MM.1S (cell line): ENCODE measurements at regions not wholly inside any gene's neighbourhood (a gene's known extent, or its start where the extent isn't known, plus 50 kb on each side); places are given as distances from the start of the nearest gene placed in this dataset.
"Not testable (repeated sequence)": the region's sequence is repeated elsewhere in the genome, so short reads cannot be mapped to it uniquely, and the experiment has no call there.

Experiments used
- DNase-seq: peaks from one replicate; pipeline ENCODE4 v3.0.0-alpha.2; 2015
- H2AFZ ChIP-seq: fragments of 300-600 bp; sonication (generic); 2 replicates; pipeline ENCODE4 v1.6.0; 2016; ENCODE audit warnings: antibody characterized with exemption, low read length
- H3F3A ChIP-seq: fragments of 300-600 bp; sonication (generic); 2 replicates; pipeline ENCODE4 v1.6.1; 2016; ENCODE audit warnings: mild to moderate bottlenecking, antibody characterized with exemption, low read length, moderate library complexity, mixed read lengths; ENCODE audit not compliant: insufficient read depth
- H3K27ac ChIP-seq: fragments of 300-600 bp; sonication (generic); 2 replicates; pipeline ENCODE4 v1.5.1; 2016; ENCODE audit warnings: mild to moderate bottlenecking, low read length
- H3K27me3 ChIP-seq: fragments of 300-600 bp; sonication (generic); replicated peaks from 2 replicates; pipeline ENCODE4 v1.6.0; 2016; ENCODE audit warnings: low read length; ENCODE audit not compliant: insufficient read depth
- H3K36me3 ChIP-seq: fragments of 300-600 bp; sonication (generic); replicated peaks from 2 replicates; pipeline ENCODE4 v1.6.1; 2016; ENCODE audit warnings: mild to moderate bottlenecking, low read length, mixed read lengths; ENCODE audit not compliant: insufficient read depth
- H3K4me1 ChIP-seq: fragments of 300-600 bp; sonication (generic); 2 replicates; pipeline ENCODE4 v1.6.1; 2016; ENCODE audit warnings: low read length, mixed read lengths
- H3K4me2 ChIP-seq: fragments of 300-600 bp; sonication (generic); 2 replicates; pipeline ENCODE4 v1.6.0; 2016; ENCODE audit warnings: low read depth, low read length
- H3K4me3 ChIP-seq: fragments of 300-600 bp; sonication (generic); 2 replicates; pipeline ENCODE4 v1.5.1; 2016; ENCODE audit warnings: low read length, mixed read lengths
- H3K79me2 ChIP-seq: fragments of 300-600 bp; sonication (generic); 2 replicates; pipeline ENCODE4 v1.6.1; 2016; ENCODE audit warnings: mixed run types, low read length, mixed read lengths
- H3K9ac ChIP-seq: fragments of 300-600 bp; sonication (generic); 2 replicates; pipeline ENCODE4 v1.6.1; 2016; ENCODE audit warnings: low read length, mixed read lengths
- H3K9me2 ChIP-seq: fragments of 300-600 bp; sonication (generic); replicated peaks from 2 replicates; pipeline ENCODE4 v1.6.1; 2016; ENCODE audit warnings: mild to moderate bottlenecking, low read length, mixed read lengths; ENCODE audit not compliant: insufficient read depth
- H3K9me3 ChIP-seq: fragments of 300-600 bp; sonication (generic); replicated peaks from 2 replicates; pipeline ENCODE4 v1.6.1; 2016; ENCODE audit warnings: mild to moderate bottlenecking, low read length, mixed read lengths; ENCODE audit not compliant: insufficient read depth
- H4K20me1 ChIP-seq: fragments of 300-600 bp; sonication (generic); 2 replicates; pipeline ENCODE4 v1.6.1; 2016; ENCODE audit warnings: mild to moderate bottlenecking, low read length, moderate library complexity, mixed read lengths; ENCODE audit not compliant: insufficient read depth
- EZH2 ChIP-seq: fragments of 300-600 bp; sonication (generic); optimal IDR thresholded peaks from 2 replicates; pipeline ENCODE3; 2017; ENCODE audit warnings: low read depth, mild to moderate bottlenecking, antibody characterized with exemption, low read length, mixed read lengths
- EZH2phosphoT487 ChIP-seq: fragments of 300-600 bp; sonication (generic); IDR thresholded peaks from 2 replicates; pipeline ENCODE4 v1.6.1; 2018; ENCODE audit warnings: antibody characterized with exemption, low read length
- TF ChIP-seq, protein P1 (sequence below): fragments of 300-600 bp; sonication (generic); IDR thresholded peaks from 2 replicates; pipeline ENCODE4 v1.5.1; 2016; ENCODE audit warnings: antibody characterized with exemption, low read length, mixed read lengths

DNA sequence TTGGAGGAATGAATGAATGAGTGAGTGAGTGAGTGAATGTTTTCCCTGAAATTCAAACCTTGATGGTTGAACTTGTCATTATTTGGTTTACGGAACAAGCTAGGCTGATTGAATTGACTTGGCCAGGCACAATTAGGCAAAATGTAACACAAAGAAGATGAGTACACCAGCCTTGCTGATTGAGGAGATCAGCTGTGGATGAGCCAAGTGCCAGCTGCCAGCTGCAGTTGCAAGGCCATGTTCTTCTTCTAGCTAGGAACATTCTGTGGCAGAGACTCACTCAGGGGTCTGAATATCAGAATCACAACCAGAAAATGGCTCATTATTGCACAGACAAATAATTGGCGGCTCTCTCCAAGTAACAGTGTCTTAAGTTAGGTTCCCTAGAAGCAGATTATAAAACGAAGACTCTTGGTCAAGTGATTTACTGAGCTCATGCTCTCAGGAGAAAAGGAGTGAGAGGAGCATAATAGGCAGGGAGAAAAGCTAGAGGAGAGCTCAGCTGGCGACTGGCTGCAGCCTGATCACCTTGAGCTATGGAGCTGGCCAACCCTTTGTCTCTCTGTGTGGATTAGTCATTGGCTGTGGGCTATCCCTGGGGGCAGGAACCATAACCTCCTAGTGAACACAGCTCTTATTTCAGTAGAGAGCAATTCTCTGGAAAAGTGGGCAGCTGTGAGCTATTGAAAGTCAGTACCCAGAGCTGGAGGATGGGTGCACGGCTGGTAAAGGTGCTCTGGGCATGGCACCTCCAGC is 225.3 kb upstream of the SERP2 start:
- H3K27me3 ChIP-seq: no peaks in the 10 kb centered on the region
- H3K9me2 ChIP-seq: no peaks in the 10 kb centered on the region
- H3K4me1 ChIP-seq: 0 out of 2 replicates have a peak, but pooled peaks cover 7% of the 10 kb centered on the region
- TF ChIP-seq EZH2 (no peak), EZH2phosphoT487 (no peak)
- TF ChIP-seq, protein P1, sequence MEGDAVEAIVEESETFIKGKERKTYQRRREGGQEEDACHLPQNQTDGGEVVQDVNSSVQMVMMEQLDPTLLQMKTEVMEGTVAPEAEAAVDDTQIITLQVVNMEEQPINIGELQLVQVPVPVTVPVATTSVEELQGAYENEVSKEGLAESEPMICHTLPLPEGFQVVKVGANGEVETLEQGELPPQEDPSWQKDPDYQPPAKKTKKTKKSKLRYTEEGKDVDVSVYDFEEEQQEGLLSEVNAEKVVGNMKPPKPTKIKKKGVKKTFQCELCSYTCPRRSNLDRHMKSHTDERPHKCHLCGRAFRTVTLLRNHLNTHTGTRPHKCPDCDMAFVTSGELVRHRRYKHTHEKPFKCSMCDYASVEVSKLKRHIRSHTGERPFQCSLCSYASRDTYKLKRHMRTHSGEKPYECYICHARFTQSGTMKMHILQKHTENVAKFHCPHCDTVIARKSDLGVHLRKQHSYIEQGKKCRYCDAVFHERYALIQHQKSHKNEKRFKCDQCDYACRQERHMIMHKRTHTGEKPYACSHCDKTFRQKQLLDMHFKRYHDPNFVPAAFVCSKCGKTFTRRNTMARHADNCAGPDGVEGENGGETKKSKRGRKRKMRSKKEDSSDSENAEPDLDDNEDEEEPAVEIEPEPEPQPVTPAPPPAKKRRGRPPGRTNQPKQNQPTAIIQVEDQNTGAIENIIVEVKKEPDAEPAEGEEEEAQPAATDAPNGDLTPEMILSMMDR: no peak
- H3K9ac ChIP-seq: no peak overlapping the region
- no peak for DNase-seq
- no peaks in the 10 kb centered on the region for H3F3A ChIP-seq
- H2AFZ ChIP-seq: no peak overlapping the region
- H3K9me3 ChIP-seq: no peaks in the 10 kb centered on the region
- no peak overlapping the region for H3K4me3 ChIP-seq
- H3K4me2 ChIP-seq: no peak overlapping the region
- H3K36me3 ChIP-seq: no peaks in the 10 kb centered on the region
- H4K20me1 ChIP-seq: no peaks in the 10 kb centered on the region
- no peaks in the 10 kb centered on the region for H3K79me2 ChIP-seq
- H3K27ac ChIP-seq: no peak overlapping the region

DNA sequence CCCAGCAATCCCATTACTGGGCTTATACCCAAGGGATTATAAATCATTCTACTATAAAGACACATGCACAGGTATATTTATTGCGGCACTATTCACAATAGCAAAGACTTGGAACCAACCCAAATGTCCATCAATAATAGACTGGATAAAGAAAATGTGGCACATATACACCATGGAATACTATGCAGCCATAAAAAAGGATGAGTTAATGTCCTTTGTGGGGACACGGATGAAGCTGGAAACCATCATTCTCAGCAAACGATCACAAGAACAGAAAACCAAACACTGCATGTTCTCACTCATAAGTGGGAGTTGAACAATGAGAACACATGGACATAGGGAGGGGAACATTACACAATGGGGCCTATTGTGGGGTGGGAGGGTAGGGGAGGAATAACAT is 224.4 kb upstream of the SERP2 start:
- H4K20me1 ChIP-seq, H3K9ac ChIP-seq, H3K27me3 ChIP-seq, H3K4me1 ChIP-seq, H3K27ac ChIP-seq, H3F3A ChIP-seq, H3K4me3 ChIP-seq, H3K36me3 ChIP-seq, H3K9me2 ChIP-seq, H3K9me3 ChIP-seq, H2AFZ ChIP-seq, H3K4me2 ChIP-seq, DNase-seq, H3K79me2 ChIP-seq: not testable (repeated sequence)

DNA sequence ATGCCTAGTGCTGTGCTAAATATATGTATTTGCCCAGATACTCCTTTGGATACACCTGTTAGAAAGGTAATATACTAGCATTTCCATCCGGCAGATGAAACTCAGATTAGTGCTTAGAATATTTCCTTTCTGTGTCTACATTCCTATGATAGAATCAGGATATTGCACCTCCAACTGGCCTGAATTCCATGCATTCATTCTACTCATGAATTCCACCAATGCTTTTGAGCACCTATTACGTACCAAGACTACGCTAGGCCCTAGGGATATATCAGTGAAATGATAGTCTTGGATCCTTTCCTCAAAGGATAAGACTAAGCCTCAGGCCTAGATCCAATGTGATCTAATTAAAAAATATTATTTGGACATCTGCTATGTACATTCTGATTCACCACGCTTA is 223.8 kb upstream of the SERP2 start:
- Histone ChIP-seq H3K9me3 (no peaks in the 10 kb centered on the region), H4K20me1 (no peaks in the 10 kb centered on the region), H3F3A (no peaks in the 10 kb centered on the region), H2AFZ (no peak overlapping the region), H3K27me3 (no peaks in the 10 kb centered on the region), H3K4me2 (no peak overlapping the region), H3K9me2 (no peaks in the 10 kb centered on the region), H3K27ac (no peak overlapping the region), H3K4me3 (no peak overlapping the region), H3K9ac (no peak overlapping the region), H3K36me3 (no peaks in the 10 kb centered on the region), H3K4me1 (no peaks in the 10 kb centered on the region), H3K79me2 (no peaks in the 10 kb centered on the region)
- no peak for DNase-seq
- TF ChIP-seq EZH2phosphoT487 (no peak), EZH2 (no peak)
- TF ChIP-seq, protein P1: no peak

DNA sequence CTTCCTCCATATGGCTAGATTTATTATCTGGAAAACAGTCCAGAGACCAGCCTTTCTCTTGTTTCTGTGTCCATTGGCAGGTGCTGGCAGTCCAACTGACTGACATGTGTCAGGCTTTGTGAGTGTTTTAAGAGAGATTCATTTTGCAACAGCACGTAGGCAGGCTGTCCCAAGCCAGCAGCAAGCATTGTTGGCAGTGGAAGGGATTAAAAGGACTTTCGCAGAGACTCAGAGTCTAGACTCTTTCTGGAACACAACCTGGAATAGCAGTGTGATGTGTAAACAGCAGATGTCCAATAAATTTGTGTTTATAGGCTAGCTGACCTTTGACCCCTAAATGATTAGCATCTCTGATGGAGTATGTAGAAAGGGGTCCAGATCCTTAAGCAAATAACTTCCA is 222.2 kb upstream of the SERP2 start:
- Histone ChIP-seq H3K27ac (no peak overlapping the region), H3K4me3 (no peak overlapping the region), H3K9ac (no peak overlapping the region), H3K4me2 (no peak overlapping the region), H3K9me2 (no peaks in the 10 kb centered on the region), H3K4me1 (no peaks in the 10 kb centered on the region), H3K27me3 (no peaks in the 10 kb centered on the region), H3K36me3 (no peaks in the 10 kb centered on the region), H2AFZ (no peak overlapping the region), H4K20me1 (no peaks in the 10 kb centered on the region), H3F3A (no peaks in the 10 kb centered on the region), H3K9me3 (no peaks in the 10 kb centered on the region), H3K79me2 (no peaks in the 10 kb centered on the region)
- DNase-seq: no peak
- TF ChIP-seq, protein P1: no peak
- TF ChIP-seq EZH2phosphoT487 (no peak), EZH2 (no peak)
